Psoas muscle (tissue), 7 donors: ENCODE measurements at regions not wholly inside any gene's neighbourhood (a gene's known extent, or its start where the extent isn't known, plus 50 kb on each side); places are given as distances from the start of the nearest gene placed in this dataset.

ENCODE experiments used
- ATAC-seq, 4 donors: fragments of 200-7000 bp; cut with Tn5 transposase; one replicate each; pipeline ENCODE4 v1.9.1; 2020; ENCODE audit warnings: moderate library complexity in 3 of 4, mild to moderate bottlenecking in 2 of 4
- DNase-seq, 2 donors: peaks; one replicate each; pipeline ENCODE4 v3.0.0-alpha.2; 2020
- H3K27ac ChIP-seq: fragments of 200-600 bp; one replicate; pipeline ENCODE4 v1.8.0; 2022
- H3K27me3 ChIP-seq, 3 donors: fragments of 200-600 bp in 1 of 3; one replicate each; pipeline versions ENCODE4 v1.6.1 to v1.8.0; 2013 to 2022; ENCODE audit warnings: low read length in 2 of 3, mild to moderate bottlenecking in 2 of 3, moderate library complexity in 1 of 3; ENCODE audit not compliant: insufficient read depth in 3 of 3
- H3K36me3 ChIP-seq, 2 donors: fragments of 200-600 bp in 1 of 2; one replicate each; pipeline versions ENCODE4 v1.6.1 to v1.8.0; 2013 to 2022; ENCODE audit warnings: low read depth in 1 of 2, mild to moderate bottlenecking in 1 of 2, moderate library complexity in 1 of 2; ENCODE audit not compliant: insufficient read depth in 1 of 2
- H3K4me1 ChIP-seq: fragments of 200-600 bp; one replicate; pipeline ENCODE4 v1.8.0; 2022
- H3K4me3 ChIP-seq: fragments of 200-600 bp; one replicate; pipeline ENCODE4 v1.8.0; 2022; ENCODE audit warnings: mild to moderate bottlenecking
- H3K9me3 ChIP-seq: fragments of 200-600 bp; one replicate; pipeline ENCODE4 v1.8.0; 2022
- WGBS, 3 donors: extraction: QIAGEN DNeasy Blood & Tissue Kit; methylation state at CpG; one replicate each; pipeline versions ENCODE4 v1.1.6 to v1.1.7; 2013; 5-methylcytosine and 5-hydroxymethylcytosine counted together
- intact Hi-C, 2 donors: fragments of 100-400 bp; cut with DNase I; formaldehyde crosslinking; loops; one replicate each; pipeline versions ENCODE4 v1.11.0 to v1.14.2; 2022
- TF ChIP-seq, protein P1 (sequence below): fragments of 200-600 bp; IDR thresholded peaks from one replicate; pipeline ENCODE4 v1.8.0; 2022; ENCODE audit warnings: antibody characterized with exemption
- donor health status: healthy with polysubstance abuse.
- donor health status: DM: no; HTN: no; CAD: no; lungs with moderate emphysema.
- donor health status: Bipolar disorder and iron deficiency.
- donor health status: healthy.
- donor health status: DM: yes; HTN: yes; CAD: no.
- donor health status: DM: no; HTN: no; CAD: no.
- donor health status: DM: yes; HTN: yes; CAD: no.

DNA sequence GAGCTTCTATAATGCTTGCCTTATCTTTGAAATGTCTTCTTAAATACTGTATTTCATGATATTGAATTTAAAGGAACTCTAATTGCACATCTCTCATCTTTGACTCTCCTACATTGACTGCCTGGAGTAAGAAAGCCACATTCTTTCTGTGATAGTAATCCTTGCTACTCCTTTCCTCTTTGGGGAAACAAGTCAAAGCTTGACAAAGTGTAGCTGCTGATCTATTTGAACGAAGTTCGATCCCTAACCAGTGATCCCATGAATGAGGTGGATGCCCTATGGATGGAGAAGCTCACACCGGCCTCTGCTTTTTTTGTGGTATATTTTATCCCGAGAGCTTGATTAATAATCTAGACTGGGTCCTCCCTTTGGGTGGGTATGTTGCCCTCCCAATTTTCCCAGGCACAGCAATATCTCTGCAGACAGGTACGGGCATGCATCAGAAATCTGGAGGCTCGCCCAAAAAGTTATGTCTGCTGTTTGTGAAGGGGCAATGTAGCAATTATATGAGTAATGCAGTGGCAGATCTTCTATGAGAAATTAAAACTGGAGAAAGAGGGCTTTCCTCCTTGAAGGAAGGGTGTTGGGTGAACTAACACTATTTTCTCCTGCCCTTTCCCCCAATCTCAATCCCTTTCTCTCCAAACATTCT lies 163.0 kb upstream of the FRMD6 start:
- no peaks in the 10 kb centered on the region for H3K36me3 ChIP-seq
- H3K27ac ChIP-seq, result no peak overlapping the region
- TF ChIP-seq, protein P1, sequence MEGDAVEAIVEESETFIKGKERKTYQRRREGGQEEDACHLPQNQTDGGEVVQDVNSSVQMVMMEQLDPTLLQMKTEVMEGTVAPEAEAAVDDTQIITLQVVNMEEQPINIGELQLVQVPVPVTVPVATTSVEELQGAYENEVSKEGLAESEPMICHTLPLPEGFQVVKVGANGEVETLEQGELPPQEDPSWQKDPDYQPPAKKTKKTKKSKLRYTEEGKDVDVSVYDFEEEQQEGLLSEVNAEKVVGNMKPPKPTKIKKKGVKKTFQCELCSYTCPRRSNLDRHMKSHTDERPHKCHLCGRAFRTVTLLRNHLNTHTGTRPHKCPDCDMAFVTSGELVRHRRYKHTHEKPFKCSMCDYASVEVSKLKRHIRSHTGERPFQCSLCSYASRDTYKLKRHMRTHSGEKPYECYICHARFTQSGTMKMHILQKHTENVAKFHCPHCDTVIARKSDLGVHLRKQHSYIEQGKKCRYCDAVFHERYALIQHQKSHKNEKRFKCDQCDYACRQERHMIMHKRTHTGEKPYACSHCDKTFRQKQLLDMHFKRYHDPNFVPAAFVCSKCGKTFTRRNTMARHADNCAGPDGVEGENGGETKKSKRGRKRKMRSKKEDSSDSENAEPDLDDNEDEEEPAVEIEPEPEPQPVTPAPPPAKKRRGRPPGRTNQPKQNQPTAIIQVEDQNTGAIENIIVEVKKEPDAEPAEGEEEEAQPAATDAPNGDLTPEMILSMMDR, result no peak
- no peak for ATAC-seq
- no peak overlapping the region for H3K4me3 ChIP-seq
- no peaks in the 10 kb centered on the region for H3K4me1 ChIP-seq
- WGBS, 3 donors, result 97 to 98% (median 98%) methylated on average over 6 of the region's 6 CpGs
- no peaks in the 10 kb centered on the region for H3K27me3 ChIP-seq
- intact Hi-C loops, result no loop called here
- no peaks in the 10 kb centered on the region for H3K9me3 ChIP-seq
- no peak for DNase-seq

DNA sequence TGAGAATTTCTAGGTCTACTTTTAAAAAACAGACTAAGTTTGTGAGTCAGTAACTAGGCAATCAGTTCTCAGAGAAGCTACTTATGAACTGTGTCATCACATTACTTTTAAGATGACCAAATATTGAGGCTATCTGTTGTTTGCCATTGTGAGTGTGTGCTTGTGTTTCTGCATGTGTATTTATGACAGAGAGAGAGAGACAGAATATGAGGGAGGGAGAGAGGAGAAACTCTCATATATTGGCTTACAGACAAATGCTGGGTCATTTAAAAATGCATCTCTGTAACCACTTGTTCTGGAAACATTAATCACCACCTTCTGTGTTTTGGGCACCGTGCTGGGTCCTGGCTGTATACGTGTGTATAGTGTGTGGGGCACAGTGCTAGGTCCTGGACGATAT lies 161.5 kb upstream of the FRMD6 start:
- H3K9me3 ChIP-seq, result no peaks in the 10 kb centered on the region
- no peaks in the 10 kb centered on the region for H3K36me3 ChIP-seq
- no peak overlapping the region for H3K27ac ChIP-seq
- WGBS, 3 donors, result 48 to 82% (median 68%) methylated on average over 3 of the region's 3 CpGs
- DNase-seq, result no peak
- no peaks in the 10 kb centered on the region for H3K4me1 ChIP-seq
- ATAC-seq, result no peak
- no peak overlapping the region for H3K4me3 ChIP-seq
- intact Hi-C loops, result no loop called here
- H3K27me3 ChIP-seq, result no peaks in the 10 kb centered on the region
- TF ChIP-seq, protein P1, result no peak

DNA sequence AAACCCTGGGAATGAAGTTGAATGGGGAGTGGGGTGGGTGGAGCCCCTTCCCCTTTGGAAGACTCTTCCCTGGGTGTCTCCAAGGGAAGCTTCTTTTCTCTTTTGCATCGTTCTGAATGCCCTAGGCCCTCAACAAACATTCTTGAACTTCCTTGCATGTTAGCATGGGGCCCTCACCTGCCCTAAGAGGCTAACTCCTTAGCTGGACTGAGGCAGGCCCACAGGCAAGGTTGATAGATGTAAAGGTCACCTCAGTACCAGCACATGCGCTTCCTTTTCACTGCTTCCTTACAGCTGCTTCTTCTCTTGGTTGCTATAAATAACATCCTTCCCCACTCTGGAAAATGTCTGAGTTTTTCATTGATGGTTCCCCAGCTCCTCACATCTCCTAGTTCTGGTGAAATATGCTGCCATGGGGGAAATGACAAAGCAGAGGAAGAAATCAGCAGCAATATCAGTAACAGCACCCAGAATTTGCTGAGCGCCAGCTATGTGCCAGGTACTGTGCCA lies 160.6 kb upstream of the FRMD6 start:
- DNase-seq (no peak), ATAC-seq (no peak)
- intact Hi-C loops, result no loop called here
- 71 to 82% (median 76%) methylated on average over 3 of the region's 3 CpGs for WGBS, 3 donors
- no peak overlapping the region for H3K27ac ChIP-seq
- no peaks in the 10 kb centered on the region for H3K9me3 ChIP-seq
- no peak overlapping the region for H3K4me3 ChIP-seq
- H3K4me1 ChIP-seq, result no peaks in the 10 kb centered on the region
- H3K27me3 ChIP-seq, result no peaks in the 10 kb centered on the region
- TF ChIP-seq, protein P1, result no peak
- H3K36me3 ChIP-seq, result no peaks in the 10 kb centered on the region

DNA sequence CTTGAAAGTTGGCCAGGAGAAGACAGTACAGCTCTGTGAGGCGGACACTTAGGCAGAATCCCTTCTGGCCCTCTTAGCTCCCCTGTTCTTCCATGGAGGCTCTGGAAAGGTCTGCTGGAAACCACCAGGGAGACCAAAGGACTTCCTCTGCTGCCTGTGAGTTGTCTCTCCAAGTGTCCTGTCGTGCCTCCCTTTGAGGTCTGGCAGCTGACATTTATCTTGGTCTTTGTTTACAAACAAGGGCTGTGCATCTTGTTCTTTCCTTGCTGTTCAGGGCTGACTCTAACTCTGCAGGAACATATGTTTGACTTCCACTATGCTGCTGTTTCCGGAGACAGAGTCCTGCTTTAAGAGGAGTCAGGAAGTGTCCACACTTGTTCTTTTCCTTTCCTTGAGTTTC lies 159.9 kb upstream of the FRMD6 start:
- no peaks in the 10 kb centered on the region for H3K9me3 ChIP-seq
- no peaks in the 10 kb centered on the region for H3K27me3 ChIP-seq
- 64 to 81% (median 73%) methylated on average over 3 of the region's 3 CpGs for WGBS, 3 donors
- no peak for ATAC-seq
- TF ChIP-seq, protein P1, result no peak
- no peaks in the 10 kb centered on the region for H3K4me1 ChIP-seq
- H3K4me3 ChIP-seq, result no peak overlapping the region
- intact Hi-C loops, result no loop called here
- no peaks in the 10 kb centered on the region for H3K36me3 ChIP-seq
- no peak for DNase-seq
- no peak overlapping the region for H3K27ac ChIP-seq

DNA sequence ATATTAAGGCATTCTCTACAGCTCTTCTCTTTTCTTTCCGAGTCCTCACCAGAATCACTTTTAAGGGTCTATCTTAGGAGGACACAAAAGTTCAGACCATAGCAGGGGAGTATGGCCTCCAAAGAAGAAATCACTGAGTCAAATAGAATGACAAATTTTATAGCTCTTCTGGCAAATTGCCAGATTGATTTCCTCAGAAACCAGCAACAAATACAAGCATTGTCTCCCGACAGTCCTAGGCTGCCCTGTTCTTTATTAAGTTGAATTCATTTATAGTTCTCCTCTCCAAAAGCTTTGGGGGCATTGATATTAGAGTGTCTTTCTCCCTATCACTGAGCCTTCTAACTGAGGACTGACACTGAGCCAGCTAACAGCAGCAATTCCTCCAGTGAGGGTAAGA lies 156.4 kb upstream of the FRMD6 start:
- Histone ChIP-seq H3K27me3 (no peaks in the 10 kb centered on the region), H3K27ac (no peak overlapping the region), H3K36me3 (no peaks in the 10 kb centered on the region), H3K9me3 (no peaks in the 10 kb centered on the region), H3K4me1 (no peaks in the 10 kb centered on the region), H3K4me3 (no peak overlapping the region)
- intact Hi-C loops, result no loop called here
- no peak for ATAC-seq
- 76 to 85% (median 78%) methylated on average over 2 of the region's 2 CpGs for WGBS, 3 donors
- no peak for DNase-seq
- TF ChIP-seq, protein P1, result no peak
